NCI-H1048 (cell line): ENCODE measurements at regions not wholly inside any gene's neighbourhood (a gene's known extent, or its start where the extent isn't known, plus 50 kb on each side); places are given as distances from the start of the nearest gene placed in this dataset.

Experiments
- DNase-seq: peaks from one replicate; lab custom pipeline; 2025; lab: John Stamatoyannopoulos, UW

DNA sequence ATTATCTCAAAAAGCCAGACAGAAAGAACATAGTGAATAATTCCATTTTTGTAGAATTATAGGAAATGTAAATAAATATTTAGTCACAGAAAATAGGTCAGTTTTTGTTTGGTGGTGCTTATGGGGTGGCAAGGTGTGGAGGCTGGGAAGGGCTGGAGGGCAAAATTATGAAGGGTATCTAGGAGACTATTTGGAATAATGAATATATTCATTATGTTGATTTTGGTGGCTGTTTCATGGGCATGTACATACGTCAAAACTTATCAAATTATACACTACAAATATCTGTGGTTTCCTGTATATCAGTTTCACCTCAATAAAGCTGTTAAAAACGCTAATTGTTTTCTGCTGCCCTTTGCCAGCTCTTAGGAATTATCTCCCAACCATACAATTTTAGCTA, 298.7 kb upstream of the GOLIM4 start:
- no peak for DNase-seq

GRCh38 chr3:168386301-168386700, 290.6 kb upstream of the GOLIM4 start:
- no peak for DNase-seq

DNA sequence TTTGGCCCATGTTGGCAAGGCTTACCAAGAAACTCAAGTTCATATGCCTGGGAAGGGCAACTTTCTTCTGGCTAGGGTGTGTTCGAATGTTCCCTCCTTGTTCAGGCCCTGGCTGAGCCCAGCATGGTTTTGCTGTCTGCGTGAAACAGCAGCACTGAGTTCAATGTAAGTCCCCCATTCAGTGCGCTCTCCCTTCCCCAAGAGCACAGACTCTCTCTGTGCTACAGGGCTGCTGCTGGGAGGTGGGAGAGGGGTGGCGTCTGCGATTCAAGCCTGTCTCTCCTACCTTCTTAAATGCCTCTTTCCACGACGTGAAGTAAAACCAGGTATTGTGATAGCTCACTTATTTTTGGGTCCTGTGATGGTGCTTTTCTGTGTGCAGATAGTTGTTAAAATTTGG, 289.3 kb upstream of the GOLIM4 start:
- no peak for DNase-seq

DNA sequence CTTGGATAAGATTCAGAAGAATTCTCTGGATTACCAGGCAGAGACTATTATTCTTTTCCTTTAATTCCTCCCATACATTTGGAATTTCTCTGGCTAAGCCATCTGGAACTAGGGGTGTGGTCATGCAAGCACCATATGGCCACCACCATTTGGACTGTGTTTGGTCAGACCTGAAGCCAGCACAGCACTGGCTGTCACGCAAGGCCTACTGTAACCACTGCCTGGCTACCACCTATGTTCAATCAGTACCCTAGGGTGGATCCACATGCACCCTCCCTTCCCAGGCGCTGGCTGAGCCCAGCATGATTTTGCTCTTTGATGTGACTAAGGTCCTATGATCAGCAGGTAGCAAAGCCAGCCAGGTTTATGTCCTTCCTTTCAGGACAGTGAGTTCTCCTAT, 287.8 kb upstream of the GOLIM4 start:
- DNase-seq: no peak

DNA sequence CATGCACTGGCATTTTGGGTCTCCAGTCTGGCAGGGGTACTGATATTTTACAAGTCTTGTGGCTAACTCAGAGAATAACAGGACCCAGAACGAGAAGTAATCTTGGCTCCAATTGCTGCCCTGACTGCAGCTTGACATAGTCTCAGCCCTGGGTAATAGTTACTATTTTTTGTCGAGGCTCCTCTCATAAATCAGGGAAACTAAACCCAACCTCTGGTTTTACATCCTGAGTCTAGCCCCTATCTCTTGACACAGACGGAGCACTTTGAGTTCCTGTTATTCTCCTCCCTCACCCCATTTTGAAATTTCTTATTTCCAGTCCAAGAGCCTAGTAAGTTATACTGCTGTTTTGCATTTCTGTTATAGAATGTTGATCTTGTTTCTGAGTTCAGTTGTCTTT, 276.1 kb upstream of the GOLIM4 start:
- DNase-seq: no peak

- no peak for DNase-seq
Measured at GRCh38 chr3:168364967-168365366, 269.2 kb upstream of the GOLIM4 start.

DNA sequence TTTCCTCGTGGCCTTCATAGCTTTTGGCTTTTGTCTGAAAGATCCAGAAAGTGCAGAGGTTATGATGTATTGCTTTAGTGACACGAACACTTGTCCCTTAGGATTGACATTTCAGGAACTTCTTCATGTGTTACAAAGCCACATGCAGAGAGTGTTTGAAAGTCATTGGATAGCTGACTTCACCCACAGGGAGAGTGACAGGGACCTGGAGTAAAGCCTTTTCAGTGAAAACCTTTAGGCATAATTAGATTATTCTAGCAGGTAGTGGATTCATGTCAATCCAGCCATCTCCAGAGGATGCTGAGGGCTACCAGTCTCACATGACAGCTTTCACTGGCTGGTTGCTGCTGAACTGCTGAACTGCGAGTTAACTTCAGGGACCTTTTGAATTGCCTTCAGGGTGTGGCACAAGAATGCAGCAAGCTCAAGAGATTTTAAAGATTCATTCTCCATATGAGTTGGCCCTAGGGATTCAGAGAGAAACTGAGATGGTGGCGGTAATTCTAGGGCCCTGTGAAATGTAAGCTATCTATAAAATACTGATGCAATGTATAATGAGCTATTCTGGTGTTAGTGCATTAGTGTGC, 267.0 kb upstream of the GOLIM4 start:
- DNase-seq: no peak

DNA sequence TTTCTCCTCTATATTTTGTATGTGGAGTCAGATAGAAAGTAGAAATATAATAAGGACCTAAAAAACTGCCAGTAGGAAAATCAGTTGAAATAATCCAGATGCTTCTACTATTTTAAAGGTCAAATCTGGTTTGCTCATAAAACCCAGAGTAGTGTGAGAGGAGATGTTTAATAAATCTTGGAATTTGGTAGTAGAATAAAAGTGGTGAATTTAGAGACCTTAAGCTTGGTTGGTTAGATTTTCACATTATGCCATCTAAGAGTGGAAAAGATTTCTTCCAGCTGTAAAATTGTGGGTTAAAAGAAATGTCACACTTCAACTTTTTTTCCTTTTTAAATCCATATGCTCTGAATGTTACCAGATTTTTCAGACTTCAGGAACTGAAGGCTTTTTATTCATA, 266.4 kb upstream of the GOLIM4 start:
- no peak for DNase-seq

DNA sequence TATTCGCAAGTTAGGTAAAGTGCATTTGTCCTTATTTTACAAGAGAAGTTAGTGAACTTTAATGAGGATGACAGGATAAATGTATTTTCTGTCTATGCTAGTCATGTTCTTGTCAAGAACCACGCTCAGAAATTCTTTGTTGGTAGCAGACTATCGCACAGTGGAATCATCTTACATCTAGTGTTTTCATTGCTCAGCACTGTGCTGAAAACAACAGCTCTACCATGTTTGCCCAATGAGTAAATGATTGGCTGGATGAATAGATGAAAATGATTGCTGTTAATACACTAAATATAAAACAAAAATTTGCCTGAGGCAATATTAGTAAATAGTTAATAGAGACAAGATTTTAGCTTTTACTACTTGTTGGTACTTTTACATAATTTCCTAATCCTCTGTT, 265.3 kb upstream of the GOLIM4 start:
- DNase-seq: no peak

GRCh38 chr3:168342946-168343850, 247.5 kb upstream of the GOLIM4 start:
- no peak for DNase-seq

- DNase-seq: no peak
Measured at GRCh38 chr3:168341956-168342936, 246.5 kb upstream of the GOLIM4 start.

GRCh38 chr3:168341192-168341815, 245.6 kb upstream of the GOLIM4 start:
- no peak for DNase-seq

DNA sequence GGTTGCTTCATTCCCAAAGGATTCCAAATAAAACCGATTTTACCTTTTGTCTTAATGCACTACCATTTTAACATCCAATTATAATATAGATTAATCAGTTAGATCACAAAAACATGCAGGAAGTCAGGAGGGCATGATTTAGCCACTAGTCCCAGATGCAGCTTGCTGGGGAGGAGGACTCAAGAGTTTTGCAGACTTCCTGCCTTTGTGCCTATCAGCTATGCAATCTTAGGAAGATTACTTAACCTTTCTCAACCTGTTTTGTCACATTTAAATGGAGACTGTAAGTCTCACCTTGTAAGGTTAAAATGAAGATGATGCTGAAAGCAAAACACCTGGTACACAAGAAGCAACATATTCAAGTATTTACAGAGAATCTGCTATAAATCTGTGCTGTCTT, 242.4 kb upstream of the GOLIM4 start:
- DNase-seq: no peak

GRCh38 chr3:168336276-168336675, 240.6 kb upstream of the GOLIM4 start:
- no peak for DNase-seq

DNA sequence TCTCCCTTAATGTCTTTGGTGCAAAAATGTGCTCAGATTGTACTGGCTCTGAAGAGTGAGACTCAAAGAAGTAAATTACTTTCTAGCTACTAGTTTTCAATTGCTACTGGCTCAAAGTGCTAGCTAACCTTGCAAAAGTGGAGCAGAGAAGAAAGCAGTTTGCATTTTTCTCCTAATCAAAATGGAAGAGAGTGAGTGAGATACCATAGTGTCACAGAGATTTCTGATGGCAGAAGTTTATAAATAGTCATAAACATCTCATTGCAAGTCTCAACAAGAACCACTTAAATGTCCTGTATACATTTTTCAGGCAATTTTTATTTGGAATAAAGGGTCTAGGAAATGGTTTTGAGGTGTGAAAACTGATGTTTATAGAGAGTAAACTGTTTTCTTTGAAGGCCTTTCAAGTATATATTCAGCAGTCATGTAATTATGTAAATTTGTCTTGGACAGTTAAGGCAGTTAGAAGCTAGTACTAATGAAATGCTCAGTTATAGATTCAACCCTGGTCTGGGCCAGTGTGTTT, 237.7 kb upstream of the GOLIM4 start:
- no peak for DNase-seq

- DNase-seq: no peak
Measured at GRCh38 chr3:168331756-168332155, 236.0 kb upstream of the GOLIM4 start.

DNA sequence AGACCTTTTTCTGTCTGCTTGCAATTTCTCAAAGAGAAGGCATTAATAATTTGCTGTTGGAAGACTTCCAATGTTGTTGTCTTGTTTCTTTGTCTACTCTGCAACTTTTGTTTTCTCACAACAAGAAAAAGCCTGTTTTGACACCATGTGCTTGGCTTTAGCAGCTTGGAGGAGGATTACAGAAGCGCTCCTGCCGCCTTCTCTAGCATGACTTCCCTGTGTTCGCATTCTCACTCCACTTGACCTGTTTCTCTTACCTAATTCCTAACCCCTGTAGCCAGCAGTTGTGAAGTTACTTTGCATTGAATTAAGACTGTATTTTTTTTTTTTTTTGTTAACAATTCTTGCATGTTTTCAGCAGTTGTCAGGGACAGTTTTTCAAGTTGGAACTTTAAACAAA, 235.3 kb upstream of the GOLIM4 start:
- no peak for DNase-seq

DNA sequence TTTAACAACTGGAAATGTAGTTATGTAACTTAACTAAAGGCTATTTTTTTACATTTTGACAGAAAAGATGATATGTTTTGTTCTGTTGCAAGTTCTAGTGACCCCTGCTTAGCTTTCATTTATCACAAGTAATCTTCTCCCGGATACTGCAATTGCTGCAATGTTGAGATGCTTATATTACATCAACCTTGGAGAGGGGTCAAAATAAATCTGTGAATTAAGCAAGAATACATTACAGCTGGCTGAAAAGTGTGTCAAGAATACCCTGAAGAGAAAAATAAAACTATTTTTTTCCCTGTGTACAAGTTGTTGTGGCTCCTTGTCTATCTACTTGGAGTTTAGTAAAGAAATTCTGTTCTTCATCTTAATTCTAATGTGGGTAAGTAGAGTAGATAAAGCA, 232.1 kb upstream of the GOLIM4 start:
- DNase-seq: no peak

DNA sequence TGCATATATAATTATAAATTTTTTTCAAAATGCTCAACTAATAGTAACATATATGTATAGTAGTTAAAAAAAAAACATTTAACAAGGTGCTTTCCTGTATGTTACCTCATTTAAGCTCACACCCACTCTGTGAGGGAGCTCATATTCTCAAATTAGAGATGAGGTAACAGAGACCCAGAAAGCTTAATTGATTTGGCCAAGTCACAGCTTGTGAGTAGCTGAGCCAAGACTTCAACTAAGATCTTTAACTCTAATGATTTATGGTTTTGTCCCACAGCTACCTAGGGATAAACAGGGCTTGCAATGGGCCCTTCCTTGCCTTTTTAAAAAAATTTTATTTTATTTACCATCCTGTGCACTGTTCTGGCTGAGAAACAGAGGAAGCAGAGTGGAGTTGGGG, 230.0 kb upstream of the GOLIM4 start:
- DNase-seq: no peak

GRCh38 chr3:168322941-168323340, 227.2 kb upstream of the GOLIM4 start:
- DNase-seq: no peak

GRCh38 chr3:168314166-168314565, 218.4 kb upstream of the GOLIM4 start:
- DNase-seq: no peak

DNA sequence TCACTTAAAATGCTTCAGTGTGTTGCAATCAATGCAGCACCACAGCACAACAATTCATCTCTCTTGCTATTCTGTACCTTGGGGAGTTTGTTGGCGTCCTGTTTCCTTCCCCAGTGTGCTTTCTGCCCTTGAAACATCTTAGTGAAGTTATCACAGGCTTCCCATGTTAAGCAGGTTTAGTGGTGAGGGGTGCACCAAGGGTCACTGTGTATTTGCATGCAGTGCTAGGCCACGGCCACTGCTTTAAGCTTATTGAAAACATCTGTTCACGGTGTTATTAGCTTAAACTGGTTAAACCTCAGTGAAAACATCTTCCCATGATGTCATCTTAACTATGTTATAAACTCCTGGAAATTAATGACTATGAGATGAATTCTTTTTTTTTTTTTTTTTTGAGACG, 217.3 kb upstream of the GOLIM4 start:
- DNase-seq: no peak
